ENCODE measurements at regions not wholly inside any gene's neighbourhood (a gene's known extent, or its start where the extent isn't known, plus 50 kb on each side); places are given as distances from the start of the nearest gene placed in this dataset.

GRCh38 chr1:228839656-228840055 lies 104.4 kb downstream of the RHOU start:
- no peak for TF ChIP-seq CTCF (IDR thresholded peaks at IDR 0.05)
- no peak for TF ChIP-seq REST (IDR thresholded peaks at IDR 0.05; ENCODE audit: insufficient read depth in 1 of 2, low read depth in 2 of 2, low read length in 1 of 2)
- no peak for TF ChIP-seq POLR2AphosphoS5 (IDR thresholded peaks at IDR 0.05; ENCODE audit: low read depth, low read length)
- no peak for TF ChIP-seq TCF7L2 (IDR thresholded peaks at IDR 0.05; ENCODE audit: low read depth, low read length)

Data from Panc1 (cell line).